HG02798 (cell line): ENCODE measurements at regions not wholly inside any gene's neighbourhood (a gene's known extent, or its start where the extent isn't known, plus 50 kb on each side); places are given as distances from the start of the nearest gene placed in this dataset.
A peak's percentile ranks its signal among the peaks of the same experiment; 100 is the strongest.

ENCODE experiments used
- ATAC-seq: cut with Tn5 transposase; IDR thresholded peaks from one replicate; pipeline ENCODE4 v1.9.1; 2021; ENCODE audit warnings: mild to moderate bottlenecking; ENCODE audit not compliant: unreplicated experiment, poor library complexity

DNA sequence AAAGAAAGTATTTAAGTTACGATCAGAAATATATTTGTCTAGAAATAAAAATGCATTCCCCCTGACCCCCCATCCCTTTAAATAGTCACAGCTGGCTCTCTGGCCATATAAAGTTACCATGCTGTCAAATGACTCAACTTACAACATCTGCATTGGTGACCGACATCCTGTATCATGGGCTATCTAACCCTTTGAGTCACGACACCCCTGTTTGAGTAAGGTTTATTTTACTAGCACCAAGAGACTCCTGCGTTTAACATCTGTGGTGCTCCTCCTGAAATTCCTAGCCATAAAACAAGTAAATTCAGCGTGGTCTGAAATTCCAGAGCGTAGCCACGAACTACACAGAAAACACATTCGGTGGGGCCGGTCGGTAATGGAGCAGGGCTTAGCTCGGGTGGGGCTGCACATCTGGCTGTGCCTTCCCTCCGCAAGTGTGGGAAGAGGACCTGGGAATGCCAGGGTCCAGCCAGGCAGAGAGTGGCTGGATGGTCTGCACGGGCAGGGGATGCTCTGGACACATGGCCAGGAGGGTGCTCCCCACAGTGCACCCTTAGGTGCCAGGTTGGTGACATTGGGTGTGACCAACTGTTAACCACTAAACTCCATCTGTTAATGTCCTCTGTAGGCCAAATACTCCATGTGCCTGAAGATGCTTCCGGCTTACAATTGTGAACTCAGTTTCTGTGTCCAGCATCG is 53.0 kb upstream of the CLDN14 start:
- ATAC-seq = no peak

DNA sequence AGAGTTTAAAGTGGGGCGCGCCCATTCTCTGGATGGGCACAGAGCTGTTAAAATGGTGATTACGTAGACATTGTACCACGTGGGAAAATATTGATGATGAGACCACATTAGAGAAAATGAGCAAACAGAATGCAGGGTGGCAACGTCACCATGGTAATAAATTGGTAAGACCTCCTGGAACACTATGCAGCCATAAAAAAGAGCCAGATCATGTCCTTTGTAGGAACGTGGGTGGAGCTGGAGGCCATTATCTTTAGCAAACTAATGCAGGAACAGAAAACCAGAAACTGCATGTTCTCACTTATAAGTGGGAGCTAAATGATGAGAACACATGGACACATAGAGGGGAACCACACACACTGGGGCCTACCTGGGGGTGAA is 53.5 kb upstream of the CLDN14 start:
- no peak for ATAC-seq

DNA sequence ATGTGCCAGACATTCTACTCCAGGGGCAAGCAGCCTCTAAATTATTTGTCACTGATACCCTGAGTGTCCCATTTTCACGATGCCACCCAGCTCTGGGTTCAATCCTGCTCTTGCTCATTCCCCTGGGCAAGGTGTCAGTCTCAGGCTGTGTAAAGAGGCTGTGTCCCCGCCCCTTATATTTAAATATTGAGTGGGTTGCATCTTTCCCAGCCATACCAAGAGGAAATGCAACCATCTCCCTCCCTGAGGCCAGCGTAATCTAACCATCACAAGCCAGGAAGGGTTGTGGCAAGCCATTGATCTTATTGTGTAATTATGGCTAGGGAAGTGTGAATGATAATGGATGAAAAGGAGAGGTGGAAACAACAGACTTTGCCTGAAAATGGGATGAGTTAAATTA is 54.7 kb upstream of the CLDN14 start:
- ATAC-seq = no peak

DNA sequence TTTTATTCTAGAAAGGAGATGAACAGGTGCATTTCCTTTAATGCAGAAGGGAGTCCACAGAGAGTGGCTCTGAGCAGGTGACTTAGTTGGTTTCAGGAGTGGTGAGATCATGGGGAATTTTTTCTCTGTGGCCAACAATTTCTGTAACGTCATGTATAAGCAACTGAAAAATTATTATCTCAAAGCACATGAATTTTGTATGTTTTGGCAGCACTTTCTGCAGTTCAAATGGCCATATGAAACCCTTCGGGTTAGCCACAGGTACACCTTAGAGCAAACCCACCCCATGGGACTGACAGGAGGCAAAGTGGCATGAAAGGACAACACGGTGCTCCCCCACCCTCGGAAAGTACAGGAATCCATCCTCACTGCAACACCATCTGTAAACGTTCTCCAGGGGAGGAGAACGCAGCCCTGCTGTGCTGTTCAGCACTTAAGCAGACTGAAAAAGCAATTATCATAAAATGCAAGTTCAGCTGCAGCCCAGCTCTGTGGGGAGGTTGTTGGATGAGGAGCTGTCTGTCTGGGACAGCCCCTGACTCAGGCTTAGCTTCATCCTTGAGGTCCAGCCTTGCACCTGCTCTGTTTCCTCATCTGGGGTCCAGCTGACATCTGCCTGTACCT is 55.8 kb upstream of the CLDN14 start:
- ATAC-seq = peak; percentile 82

DNA sequence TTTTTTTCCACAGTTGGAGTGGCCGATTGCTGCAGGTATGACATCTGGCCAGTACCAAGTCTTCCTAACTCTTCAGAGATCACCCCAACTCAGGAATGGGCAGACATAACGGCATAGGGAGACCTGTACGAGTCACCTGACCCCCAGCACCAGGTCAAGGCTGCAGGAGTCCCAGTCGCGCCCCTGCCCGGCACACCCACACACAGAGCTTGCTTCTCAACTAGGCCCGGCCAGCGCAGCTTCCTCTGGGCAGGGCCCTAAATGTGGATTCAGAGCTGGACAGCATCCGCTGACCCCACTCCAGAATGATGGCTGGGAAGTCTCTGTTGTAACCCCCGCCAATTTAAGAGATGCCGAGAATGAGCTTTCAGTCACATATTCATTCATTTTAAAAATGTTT is 58.8 kb upstream of the CLDN14 start:
- no peak for ATAC-seq

DNA sequence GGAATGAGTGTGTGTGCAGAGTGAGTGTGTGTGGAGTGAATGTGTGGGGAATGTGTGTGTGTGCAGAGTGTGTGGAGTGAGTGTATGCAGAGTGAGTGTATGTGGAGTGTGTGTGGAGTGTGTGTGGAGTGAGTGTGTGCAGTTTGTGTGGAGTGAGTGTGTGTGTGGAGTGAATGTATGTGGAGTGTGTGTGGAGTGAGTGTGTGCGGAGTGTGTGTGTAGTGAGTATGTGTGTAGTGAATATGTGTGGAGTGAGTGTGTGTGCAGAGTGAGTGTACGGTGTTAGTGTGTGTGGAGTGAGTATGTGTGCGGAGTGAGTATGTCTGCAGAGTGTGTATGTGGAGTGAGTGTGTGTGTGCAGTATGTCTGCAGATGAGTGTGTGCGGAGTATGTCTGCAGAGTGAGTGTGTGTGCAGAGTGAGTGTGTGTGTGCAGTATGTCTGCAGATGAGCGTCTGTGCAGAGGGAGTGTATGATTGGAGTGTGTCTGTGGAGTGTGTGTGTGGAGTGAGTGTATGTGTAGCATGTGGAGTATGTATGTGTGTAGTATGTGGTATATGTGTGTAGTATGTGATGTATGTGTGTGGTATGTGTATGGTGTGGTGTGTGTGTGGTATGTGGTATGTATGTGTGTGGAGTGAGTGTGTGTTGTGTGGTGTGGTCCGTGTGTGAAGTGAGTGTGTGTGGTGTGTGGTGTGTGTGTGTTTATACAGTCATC is 59.7 kb upstream of the CLDN14 start:
- ATAC-seq = no peak

DNA sequence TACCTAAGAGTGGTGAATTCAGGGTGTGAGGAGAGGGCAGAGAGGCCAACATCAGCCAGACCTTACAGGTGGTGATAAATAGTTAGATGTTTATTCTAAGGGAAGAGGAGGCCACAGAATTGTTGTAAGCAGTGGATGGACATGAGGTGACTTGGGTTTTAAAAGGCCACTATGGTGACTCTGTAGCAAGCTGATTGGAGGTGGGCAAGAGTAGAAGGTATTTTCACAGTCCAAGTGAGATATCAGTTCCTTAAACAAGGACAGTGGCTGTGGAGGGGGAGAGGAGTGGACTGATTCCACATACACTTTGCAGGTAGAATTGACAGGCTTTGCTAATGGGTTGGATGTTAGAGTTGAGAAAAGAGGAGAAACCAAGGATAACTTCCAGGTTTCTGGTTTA is 60.8 kb upstream of the CLDN14 start:
- no peak for ATAC-seq

DNA sequence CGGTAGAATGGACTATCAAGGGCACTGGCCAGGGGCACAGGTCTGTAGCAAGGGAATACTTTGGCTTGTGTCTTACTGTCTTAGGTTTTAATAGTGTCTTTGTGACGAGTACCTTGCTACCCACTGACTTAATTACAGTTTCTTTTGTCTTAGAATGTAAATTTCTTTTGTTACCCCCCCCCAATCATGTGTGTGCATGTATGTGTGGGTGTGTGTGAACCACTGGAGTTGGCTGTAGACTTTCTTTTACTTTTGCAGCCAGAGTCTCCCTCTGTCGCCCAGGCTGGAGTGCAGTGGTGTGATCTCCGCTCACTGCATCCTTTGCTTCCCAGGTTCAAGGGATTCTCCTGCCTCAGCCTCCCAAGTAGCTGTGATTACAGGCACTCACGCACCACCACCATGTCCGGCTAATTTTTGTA is 61.8 kb upstream of the CLDN14 start:
- ATAC-seq = no peak

DNA sequence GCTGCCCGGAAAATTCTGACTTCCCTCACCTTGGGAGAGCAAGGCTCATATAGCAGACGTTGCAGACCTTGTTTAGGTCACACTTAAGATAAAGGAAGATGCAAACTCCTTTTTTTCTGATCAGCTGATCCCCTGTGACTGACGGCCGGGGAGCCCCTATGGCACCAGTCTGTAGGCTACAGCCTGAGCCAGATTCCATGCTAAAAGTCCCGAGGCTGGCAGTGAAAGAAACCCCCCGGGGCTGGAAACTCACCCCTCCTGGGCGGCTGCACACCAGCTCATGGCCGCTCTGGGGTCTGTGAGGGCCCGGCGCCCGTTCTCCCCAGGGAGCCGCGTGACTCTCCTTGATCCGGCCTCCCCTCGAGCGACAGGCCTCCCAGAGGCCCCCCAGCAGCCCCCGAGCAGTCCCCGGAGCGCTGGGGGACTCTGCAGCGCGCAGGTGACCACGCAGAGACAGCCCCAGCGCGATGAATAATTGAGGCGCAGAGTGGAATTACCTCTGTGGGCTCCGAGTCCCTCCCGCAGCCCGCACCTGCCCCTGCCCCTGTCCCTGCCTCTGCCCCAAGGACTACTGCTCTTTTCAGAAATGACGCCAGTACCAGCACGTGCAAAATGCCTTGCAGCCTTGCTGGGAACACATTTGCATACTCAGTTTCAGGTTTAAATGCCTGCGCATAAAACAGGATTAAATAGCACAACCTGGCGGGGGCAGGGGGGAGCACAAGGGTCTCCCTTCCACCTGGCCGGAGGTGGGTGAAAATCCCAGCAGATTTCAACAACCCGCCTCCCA is 62.6 kb upstream of the CLDN14 start:
- peak; percentile 75 for ATAC-seq

DNA sequence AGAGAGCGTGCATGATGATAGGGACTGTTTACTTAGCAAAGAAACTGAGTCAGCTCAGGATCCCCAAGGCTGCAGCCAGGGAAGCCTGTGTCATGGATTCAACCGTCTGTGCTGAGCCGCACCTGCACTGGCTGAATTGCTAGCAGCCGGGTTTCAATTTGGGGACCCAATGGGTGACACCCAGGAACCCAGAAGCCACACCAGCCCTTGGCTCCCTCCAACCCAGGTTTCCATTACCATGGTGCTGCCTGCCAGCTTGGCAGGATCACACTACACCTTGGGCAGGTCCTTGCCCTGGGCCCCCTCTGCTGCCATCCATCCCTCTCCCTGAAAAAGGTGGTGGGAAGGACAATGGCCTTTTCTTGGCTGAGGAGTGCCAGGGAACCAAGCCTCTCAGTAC is 64.0 kb upstream of the CLDN14 start:
- ATAC-seq = no peak

DNA sequence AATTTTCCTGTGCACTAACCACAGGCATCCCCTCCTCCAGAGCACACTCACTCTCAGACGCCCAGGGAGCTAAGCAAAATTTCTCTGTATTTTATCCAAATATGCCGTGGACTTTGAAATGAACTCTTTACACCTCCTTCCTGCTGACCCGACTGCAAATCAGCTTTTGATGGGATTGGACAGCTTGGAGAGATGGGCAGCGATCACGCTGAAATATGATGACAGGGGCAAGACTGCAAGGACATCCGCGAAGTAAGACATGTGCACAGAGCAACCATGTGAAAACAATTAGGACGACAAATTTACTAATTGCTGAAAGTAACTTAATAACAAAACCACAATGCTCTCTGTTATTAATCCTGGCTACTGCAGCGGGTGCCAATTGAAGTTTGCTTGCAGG is 64.6 kb upstream of the CLDN14 start:
- ATAC-seq = no peak

DNA sequence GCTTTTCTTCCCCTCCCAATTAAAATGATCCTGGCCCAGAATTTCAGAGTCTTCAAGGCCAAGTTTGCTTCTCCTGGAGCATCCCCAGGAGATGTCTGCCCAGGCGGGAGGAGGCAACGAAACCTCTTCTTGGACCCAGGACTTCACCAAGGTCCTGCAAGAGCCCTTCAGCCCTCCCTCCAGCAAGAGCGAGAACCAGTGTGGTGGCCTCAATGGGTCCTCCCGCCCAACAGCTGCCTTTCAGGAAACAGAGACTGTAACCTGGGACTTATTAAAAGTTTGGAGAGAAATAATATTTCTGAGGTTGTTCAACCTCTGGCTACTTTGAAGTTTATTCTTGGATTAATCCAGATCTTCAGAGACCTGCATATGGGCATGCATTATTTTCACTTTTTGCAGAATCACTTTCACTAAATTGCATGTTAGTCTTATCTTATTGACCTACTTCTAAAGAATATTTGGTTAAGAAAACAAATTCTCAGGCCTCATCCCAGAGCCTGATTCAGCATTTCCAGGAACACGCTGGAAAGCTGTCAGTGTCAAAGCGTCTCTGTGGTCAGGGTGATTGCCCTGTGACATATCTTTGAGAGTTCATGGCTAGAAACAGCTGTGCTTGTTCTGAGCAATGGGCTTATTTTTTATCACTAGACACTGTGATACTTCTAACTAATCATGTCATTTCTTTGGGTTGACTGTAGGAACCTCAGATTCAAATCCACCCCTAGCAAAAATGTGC is 66.0 kb upstream of the CLDN14 start:
- ATAC-seq = no peak

DNA sequence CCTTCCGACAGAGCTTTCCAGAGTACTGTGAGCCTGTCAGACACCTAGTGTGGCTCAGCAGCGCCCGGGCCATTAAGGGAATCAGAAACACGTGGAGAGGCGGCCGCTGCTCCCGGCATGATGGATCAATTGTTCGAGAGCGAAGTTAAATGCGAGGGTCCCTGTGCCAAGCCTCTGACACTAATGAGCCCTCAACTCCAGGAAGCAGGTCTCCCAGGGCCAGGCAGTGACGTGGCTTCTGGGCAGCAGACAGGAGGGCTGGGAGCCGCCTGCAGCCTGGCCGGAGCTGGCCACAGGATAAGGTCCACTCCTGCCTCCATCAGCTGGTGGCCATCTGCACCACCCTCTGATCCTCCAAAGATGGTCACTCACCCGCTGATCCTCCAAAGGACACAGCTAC is 67.5 kb upstream of the CLDN14 start:
- no peak for ATAC-seq

DNA sequence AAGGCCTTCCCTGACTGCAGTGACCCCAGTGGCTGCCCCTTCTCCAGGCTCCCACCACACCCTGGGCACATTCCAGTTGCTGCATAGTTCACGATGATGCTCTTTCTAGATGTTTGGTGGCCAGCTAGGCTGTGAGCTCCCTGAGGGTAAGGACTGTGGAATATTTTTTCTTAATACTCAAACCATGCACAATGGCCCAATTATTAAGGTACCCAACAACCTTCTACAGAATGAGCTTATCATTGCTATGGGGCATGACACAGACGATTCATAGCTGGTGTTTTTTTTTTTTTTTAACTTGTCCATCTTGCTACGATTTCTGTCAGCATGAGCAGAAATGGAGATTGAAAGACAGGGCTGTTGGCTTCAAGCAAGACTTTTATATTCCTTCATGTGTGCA is 68.9 kb upstream of the CLDN14 start:
- ATAC-seq = no peak

DNA sequence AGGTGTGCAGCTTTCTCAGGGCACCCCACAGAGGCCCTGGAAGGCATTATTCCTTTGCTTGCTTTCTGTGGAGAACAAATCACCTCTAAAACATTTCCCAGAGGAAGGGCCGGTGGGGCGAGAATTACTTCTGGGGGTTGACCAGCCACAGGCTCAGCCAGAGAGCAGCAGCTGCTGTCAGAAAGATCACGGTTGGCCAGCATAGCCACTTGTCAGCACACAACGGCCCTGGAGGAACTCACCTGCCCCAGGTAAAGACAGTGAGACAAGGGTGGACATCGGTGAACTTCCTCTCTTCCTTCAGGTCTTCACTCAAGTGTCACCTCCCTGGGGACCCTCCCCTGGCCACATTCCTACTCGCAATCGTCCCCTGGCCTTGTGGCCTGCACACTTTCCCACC is 69.5 kb upstream of the CLDN14 start:
- ATAC-seq = no peak

DNA sequence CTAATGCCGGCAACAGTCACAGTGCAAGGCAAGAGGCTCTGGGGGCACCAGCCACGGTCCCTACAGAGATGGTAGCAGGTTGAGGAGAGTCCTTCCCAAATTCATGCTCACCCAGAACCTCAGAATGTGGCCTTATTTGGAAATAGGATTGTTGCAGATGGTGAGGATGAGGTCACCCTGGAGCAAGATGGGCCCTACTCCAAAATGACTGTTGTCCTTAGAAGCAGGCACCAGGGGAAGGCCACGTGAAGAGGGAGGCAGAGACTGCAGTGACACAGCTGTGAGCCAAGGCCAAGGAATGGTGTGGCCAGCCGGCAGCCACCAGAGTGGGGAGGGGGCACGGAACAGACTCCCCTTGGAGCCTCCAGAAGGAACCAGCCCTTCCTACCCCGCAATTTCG is 70.8 kb upstream of the CLDN14 start:
- ATAC-seq = no peak

DNA sequence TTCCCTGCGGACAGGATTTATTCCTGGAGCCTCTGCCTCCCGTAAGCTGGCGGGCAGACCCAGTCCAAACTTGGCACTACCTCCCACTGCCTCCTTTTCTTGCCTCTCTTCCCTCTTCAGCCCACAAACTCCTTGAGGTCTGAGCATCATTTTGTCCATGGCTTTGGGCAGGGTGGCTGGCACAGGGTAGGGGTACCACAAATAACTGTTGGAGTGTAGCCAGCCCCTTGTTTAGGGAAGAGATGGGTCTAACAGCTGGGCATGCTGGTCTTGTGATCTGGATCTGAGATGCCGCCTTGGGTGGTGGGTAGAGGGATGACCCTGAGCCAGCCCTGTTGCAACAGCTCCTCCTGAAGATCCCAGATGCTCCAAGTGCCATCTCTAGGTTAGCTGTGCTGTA is 71.4 kb upstream of the CLDN14 start:
- no peak for ATAC-seq

DNA sequence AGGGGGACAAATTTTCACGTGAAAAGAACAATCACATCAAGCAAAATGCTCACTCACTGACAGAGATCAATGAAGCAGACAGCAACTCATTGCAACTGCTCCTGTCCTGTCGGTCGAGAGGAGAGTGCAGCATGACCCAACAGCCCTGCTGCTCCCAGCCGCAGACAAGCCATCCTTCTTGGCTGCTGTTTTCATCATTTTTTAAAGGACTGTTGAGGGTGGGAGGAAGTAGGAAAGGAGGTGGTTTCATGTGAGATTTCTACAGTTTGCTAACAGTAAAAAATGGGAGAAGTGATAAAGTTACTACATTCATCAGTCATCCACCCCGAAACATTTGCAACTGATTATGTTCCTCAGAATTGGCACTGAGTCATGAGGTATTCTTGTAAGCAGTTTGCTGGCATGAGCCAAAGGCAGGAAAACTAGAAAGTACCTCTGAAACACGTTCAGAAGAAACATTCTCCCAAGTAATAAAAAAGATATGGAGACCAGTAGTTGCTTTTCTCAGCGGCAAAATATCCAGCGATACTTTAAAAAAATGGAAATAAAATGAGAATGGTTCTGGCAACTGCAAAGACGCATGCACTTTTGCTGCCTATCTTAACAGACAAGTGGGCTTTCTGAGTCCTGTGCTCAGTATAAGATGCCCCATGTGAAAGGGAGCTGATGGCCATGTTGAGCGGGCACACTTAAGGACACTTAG is 72.0 kb upstream of the CLDN14 start:
- no peak for ATAC-seq

DNA sequence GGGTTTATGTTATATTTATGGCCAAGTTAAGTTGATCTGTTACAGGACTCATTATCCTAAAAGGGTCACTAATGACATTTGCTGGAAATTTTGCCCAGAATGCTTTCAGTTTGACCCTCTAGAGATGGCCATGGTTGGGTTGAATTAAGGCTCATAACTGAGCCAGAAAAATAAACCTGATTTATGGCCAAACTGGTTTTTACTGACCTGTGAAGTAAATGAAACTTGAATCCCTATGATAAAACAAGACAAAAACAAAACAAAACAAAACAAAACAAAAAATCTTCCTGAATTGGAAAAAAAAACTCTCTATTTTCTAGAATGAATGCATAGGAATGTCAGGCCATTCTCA is 72.5 kb upstream of the CLDN14 start:
- no peak for ATAC-seq

DNA sequence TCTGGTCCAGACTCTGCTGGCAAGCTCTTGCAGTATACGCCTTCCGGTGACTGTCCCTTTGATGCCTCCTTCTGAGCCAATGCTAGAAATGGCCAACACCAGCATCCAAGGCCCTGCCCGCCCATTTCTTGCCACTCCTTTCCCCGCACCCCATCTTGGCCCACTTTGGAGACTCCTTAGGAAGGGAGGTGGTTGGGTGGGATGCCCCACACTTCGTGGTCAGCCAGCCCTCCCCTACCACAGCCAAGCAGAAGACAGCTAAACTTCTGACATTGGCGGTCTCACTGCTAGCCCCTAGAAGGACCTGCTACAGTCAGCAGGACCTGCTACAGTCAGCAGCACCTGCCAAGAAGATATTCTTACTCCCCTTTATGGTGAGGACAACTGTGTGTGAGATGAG is 73.5 kb upstream of the CLDN14 start:
- ATAC-seq = no peak
